Panc1 (cell line): ENCODE measurements at regions not wholly inside any gene's neighbourhood (a gene's known extent, or its start where the extent isn't known, plus 50 kb on each side); places are given as distances from the start of the nearest gene placed in this dataset.

Experiments used
- ATAC-seq: fragments of 200-7000 bp; cut with Tn5 transposase; 2 replicates; pipeline ENCODE4 v1.9.1; 2020; ENCODE audit warnings: mild to moderate bottlenecking, moderate library complexity
- BruUV-seq: library from RNA; stranded (reverse); fragments of 400-500 nt; replicated peaks from 2 replicates; lab custom pipeline; 2021; lab: Mats Ljungman, UMichigan
- CTCF ChIA-PET: fragments of 300-600 bp; sonication (Branson Sonifier 250); formaldehyde crosslinking; loops from one replicate; lab custom pipeline; 2022; ENCODE audit warnings: antibody characterized with exemption; lab: Charles Lee
- POLR2A ChIA-PET: fragments of 300-600 bp; sonication (Branson Sonifier 250); formaldehyde crosslinking; loops from one replicate; lab custom pipeline; 2022; ENCODE audit warnings: antibody characterized with exemption; lab: Charles Lee
- DNase-seq: peaks from one replicate; pipeline ENCODE4 v3.0.0-alpha.2; 2010; ENCODE audit warnings: low read depth, low spot score
- H3K27ac ChIP-seq: 2 replicates; pipeline ENCODE4 v1.5.1; 2011; ENCODE audit warnings: mild to moderate bottlenecking, low read length, inconsistent platforms
- H3K27me3 ChIP-seq: fragments of 200-500 bp; sonication (Bioruptor generic); 2 replicates; pipeline ENCODE4 v1.6.0; 2014; ENCODE audit warnings: low read length, inconsistent platforms; ENCODE audit not compliant: control insufficient read depth, insufficient read depth
- H3K36me3 ChIP-seq: fragments of 200-500 bp; sonication (Bioruptor generic); 2 replicates; pipeline ENCODE4 v1.5.1; 2014; ENCODE audit warnings: inconsistent platforms, mild to moderate bottlenecking, low read length, moderate library complexity; ENCODE audit not compliant: control insufficient read depth, insufficient read depth
- H3K4me1 ChIP-seq: 2 replicates; pipeline ENCODE4 v1.5.1; 2011; ENCODE audit warnings: inconsistent platforms, mild to moderate bottlenecking, low read length, moderate library complexity; ENCODE audit not compliant: control insufficient read depth, insufficient read depth
- H3K4me3 ChIP-seq, 2 experiments: 2 replicates each; pipeline ENCODE4 v1.5.1; 2011 to 2012; ENCODE audit warnings: low read depth in 2 of 2, low read length in 2 of 2, mild to moderate bottlenecking in 2 of 2, inconsistent platforms in 1 of 2, moderate library complexity in 1 of 2
- H3K9me3 ChIP-seq: fragments of 200-500 bp; sonication (Bioruptor generic); 2 replicates; pipeline ENCODE4 v1.5.1; 2014; ENCODE audit warnings: low read depth, mild to moderate bottlenecking, inconsistent platforms, low read length, moderate library complexity; ENCODE audit not compliant: control insufficient read depth, insufficient read depth
- CTCF ChIP-seq: fragments of 450-650 bp; IDR thresholded peaks from 2 replicates; pipeline ENCODE4 v1.5.1; 2017; ENCODE audit warnings: mild to moderate bottlenecking
- POLR2AphosphoS5 ChIP-seq: IDR thresholded peaks from 2 replicates; pipeline ENCODE4 v1.6.1; 2012; ENCODE audit warnings: mild to moderate bottlenecking, low read depth, low read length, moderate library complexity
- REST ChIP-seq, 2 experiments: IDR thresholded peaks; 2 replicates each; pipeline ENCODE4 v1.6.1; 2011 to 2012; ENCODE audit warnings: low read depth in 2 of 2, control low read depth in 1 of 2, low read length in 1 of 2, mild to moderate bottlenecking in 1 of 2, moderate library complexity in 1 of 2; ENCODE audit not compliant: insufficient read depth in 1 of 2
- SIN3A ChIP-seq: IDR thresholded peaks from 2 replicates; pipeline ENCODE4 v1.6.1; 2012; ENCODE audit warnings: low read depth, mild to moderate bottlenecking, low read length, moderate library complexity, borderline replicate concordance; ENCODE audit not compliant: insufficient read depth
- TCF7L2 ChIP-seq: IDR thresholded peaks from 2 replicates; pipeline ENCODE4 v1.6.1; 2011; ENCODE audit warnings: mild to moderate bottlenecking, low read depth, low read length, inconsistent platforms
- in situ Hi-C: cut with HindIII; loops from 2 replicates; pipeline ENCODE4 v1.10.0; 2016; ENCODE audit warnings: low sequenced_read_pairs, low pct_unique_long_range_greater_than_20kb
- intact Hi-C: fragments of 100-400 bp; cut with micrococcal nuclease; formaldehyde crosslinking; loops from one replicate; pipeline ENCODE4 v1.10.0; 2022; ENCODE audit not compliant: unreplicated experiment

DNA sequence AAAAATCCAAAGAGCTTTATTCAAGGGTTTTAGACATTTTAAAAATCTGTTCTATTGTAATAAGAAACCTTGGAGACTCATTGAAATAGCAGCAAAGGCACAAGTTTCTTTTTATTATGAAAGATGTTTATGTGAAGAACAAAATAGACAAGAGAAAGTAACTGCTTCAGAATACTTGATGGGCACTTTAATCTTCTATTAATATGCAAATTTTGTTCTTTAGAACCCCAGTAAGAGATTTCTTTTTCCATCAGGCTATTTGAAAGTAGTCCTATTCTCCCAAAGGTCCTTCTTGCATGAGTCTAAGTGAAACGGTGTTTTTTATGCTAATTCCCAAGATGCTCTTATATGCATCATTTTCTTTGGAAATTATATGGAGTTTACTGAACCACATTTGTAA lies 602.0 kb downstream of the EFNA5 start:
- no TSS peak for BruUV-seq
- H3K27ac ChIP-seq = no peak overlapping the region
- in situ Hi-C loops (no loop called here), intact Hi-C loops (no loop called here)
- ATAC-seq (no peak), DNase-seq (no peak)
- ChIA-PET POLR2A (no interaction called here), CTCF (no interaction called here)
- H3K9me3 ChIP-seq = no peaks in the 10 kb centered on the region
- no peaks in the 10 kb centered on the region for H3K4me1 ChIP-seq
- H3K27me3 ChIP-seq = no peaks in the 10 kb centered on the region
- H3K4me3 ChIP-seq = no peak overlapping the region
- TF ChIP-seq POLR2AphosphoS5 (no peak), REST (IDR thresholded peaks at IDR 0.05; ENCODE audit: insufficient read depth in 1 of 2, low read depth in 2 of 2, low read length in 1 of 2) (no peak), SIN3A (no peak), TCF7L2 (no peak), CTCF (no peak)
- no peaks in the 10 kb centered on the region for H3K36me3 ChIP-seq

- no peak for DNase-seq
- no peak overlapping the region for H3K27ac ChIP-seq
- intact Hi-C loops (no loop called here), in situ Hi-C loops (no loop called here)
- ChIA-PET CTCF (no interaction called here), POLR2A (no interaction called here)
- TF ChIP-seq REST (IDR thresholded peaks at IDR 0.05; ENCODE audit: insufficient read depth in 1 of 2, low read depth in 2 of 2, low read length in 1 of 2) = no peak
- no peak for TF ChIP-seq TCF7L2
- no peak for TF ChIP-seq CTCF
- no peak for TF ChIP-seq SIN3A
- TF ChIP-seq POLR2AphosphoS5 = no peak
- no peaks in the 10 kb centered on the region for H3K9me3 ChIP-seq
- ATAC-seq = no peak
- no peaks in the 10 kb centered on the region for H3K4me1 ChIP-seq
- no TSS peak for BruUV-seq
- no peak overlapping the region for H3K4me3 ChIP-seq
- H3K27me3 ChIP-seq = no peaks in the 10 kb centered on the region
- no peaks in the 10 kb centered on the region for H3K36me3 ChIP-seq
Measured at GRCh38 chr5:107067395-107067794, 603.3 kb downstream of the EFNA5 start.
